NT2/D1 (cell line): ENCODE measurements at regions not wholly inside any gene's neighbourhood (a gene's known extent, or its start where the extent isn't known, plus 50 kb on each side); places are given as distances from the start of the nearest gene placed in this dataset.
"Not testable (repeated sequence)": the region's sequence is repeated elsewhere in the genome, so short reads cannot be mapped to it uniquely, and the experiment has no call there.

Source experiments
- DNase-seq: peaks from one replicate; pipeline ENCODE4 v3.0.0-alpha.2; 2011; ENCODE audit warnings: low read depth, low spot score
- H3K27me3 ChIP-seq: 2 replicates; pipeline ENCODE4 v1.6.0; 2011; ENCODE audit warnings: mild to moderate bottlenecking; ENCODE audit not compliant: insufficient read length, insufficient read depth
- H3K36me3 ChIP-seq: 2 replicates; pipeline ENCODE4 v1.6.1; 2011; ENCODE audit warnings: mild to moderate bottlenecking, low read length, mixed read lengths; ENCODE audit not compliant: insufficient read depth, insufficient read length
- H3K4me1 ChIP-seq: 2 replicates; pipeline ENCODE4 v1.5.1; 2011; ENCODE audit not compliant: insufficient read depth, insufficient read length
- H3K4me3 ChIP-seq: 2 replicates; pipeline ENCODE4 v1.5.1; 2011; ENCODE audit warnings: low read depth; ENCODE audit not compliant: insufficient read length
- H3K9ac ChIP-seq: 2 replicates; pipeline ENCODE4 v1.6.0; 2011; ENCODE audit warnings: low read depth; ENCODE audit not compliant: insufficient read length
- H3K9me3 ChIP-seq: 2 replicates; pipeline ENCODE4 v1.5.1; 2011; ENCODE audit warnings: mild to moderate bottlenecking, low read length; ENCODE audit not compliant: insufficient read depth
- SUZ12 ChIP-seq: IDR thresholded peaks from 2 replicates; pipeline ENCODE4 v1.6.1; 2011; ENCODE audit not compliant: insufficient read length, insufficient read depth; ENCODE audit errors: extremely low read depth
- YY1 ChIP-seq: IDR thresholded peaks from 2 replicates; pipeline ENCODE4 v1.6.1; 2011; ENCODE audit not compliant: insufficient read length, insufficient read depth
- ZNF274 ChIP-seq: IDR thresholded peaks from 2 replicates; pipeline ENCODE4 v1.6.1; 2011; ENCODE audit warnings: mild to moderate bottlenecking, low read depth, low read length

DNA sequence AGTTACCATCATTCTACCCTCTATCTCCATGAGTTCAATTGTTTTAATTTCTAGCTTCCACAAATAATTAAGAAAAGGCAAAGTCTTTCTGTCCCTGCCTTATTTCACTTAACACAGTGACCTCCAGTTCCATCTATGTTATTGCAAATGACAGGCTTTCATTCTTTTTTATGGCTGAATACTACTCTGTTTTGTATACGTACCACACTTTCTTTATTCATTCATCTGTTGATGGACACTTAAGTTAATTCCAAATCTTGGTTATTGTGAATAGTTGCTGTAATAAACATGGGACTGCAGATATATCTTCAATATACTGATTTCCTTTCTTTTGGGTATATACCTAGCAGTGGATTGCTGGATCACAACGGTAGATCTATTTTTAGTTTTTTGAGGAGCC is 314.1 kb downstream of the SV2B start:
- Histone ChIP-seq H3K4me3 (no peak overlapping the region), H3K4me1 (no peaks in the 10 kb centered on the region), H3K36me3 (no peaks in the 10 kb centered on the region), H3K9ac (no peak overlapping the region), H3K9me3 (no peaks in the 10 kb centered on the region), H3K27me3 (no peaks in the 10 kb centered on the region)
- TF ChIP-seq YY1 (no peak), SUZ12 (no peak), ZNF274 (no peak)
- no peak for DNase-seq

GRCh38 chr15:91415258-91415657 is 315.2 kb downstream of the SV2B start:
- DNase-seq, H3K4me1 ChIP-seq, H3K9me3 ChIP-seq, H3K9ac ChIP-seq, H3K36me3 ChIP-seq, H3K4me3 ChIP-seq, H3K27me3 ChIP-seq: not testable (repeated sequence)

GRCh38 chr15:91420689-91421088 is 320.6 kb downstream of the SV2B start:
- DNase-seq, result no peak
- Histone ChIP-seq H3K9me3 (no peaks in the 10 kb centered on the region), H3K36me3 (no peaks in the 10 kb centered on the region), H3K27me3 (no peaks in the 10 kb centered on the region), H3K9ac (no peak overlapping the region), H3K4me1 (peaks cover 3% of the 10 kb centered on the region), H3K4me3 (no peak overlapping the region)
- no peak for TF ChIP-seq YY1
- no peak for TF ChIP-seq ZNF274
- no peak for TF ChIP-seq SUZ12

DNA sequence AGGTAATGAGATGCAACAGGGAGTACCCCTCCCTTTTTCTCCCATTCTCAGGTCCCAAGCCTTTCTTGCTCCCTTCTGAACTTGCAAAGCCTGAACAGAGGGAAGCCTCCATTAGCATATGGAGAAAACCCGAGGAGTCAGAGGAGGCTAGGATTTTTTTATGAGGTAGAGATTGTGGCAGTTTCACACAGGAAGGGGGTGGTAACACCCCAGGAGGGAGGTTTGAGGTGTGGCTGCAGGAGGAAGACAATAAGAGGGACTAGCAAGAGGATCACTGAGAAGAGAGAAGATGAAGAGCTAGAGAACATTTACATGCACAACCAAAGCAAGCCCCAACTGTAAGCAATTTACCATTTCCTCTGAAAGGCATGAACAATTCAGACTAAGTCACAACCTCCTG is 322.7 kb downstream of the SV2B start:
- Histone ChIP-seq H3K9me3 (no peaks in the 10 kb centered on the region), H3K36me3 (no peaks in the 10 kb centered on the region), H3K27me3 (no peaks in the 10 kb centered on the region), H3K4me1 (peaks cover 3% of the 10 kb centered on the region), H3K9ac (no peak overlapping the region), H3K4me3 (no peak overlapping the region)
- TF ChIP-seq YY1, result no peak
- TF ChIP-seq SUZ12, result no peak
- TF ChIP-seq ZNF274, result no peak
- DNase-seq, result peak; percentile 66

- Histone ChIP-seq H3K4me1 (peaks cover 3% of the 10 kb centered on the region), H3K36me3 (no peaks in the 10 kb centered on the region), H3K9me3 (no peaks in the 10 kb centered on the region), H3K9ac (no peak overlapping the region), H3K4me3 (no peak overlapping the region), H3K27me3 (no peaks in the 10 kb centered on the region)
- no peak for TF ChIP-seq ZNF274
- no peak for TF ChIP-seq SUZ12
- TF ChIP-seq YY1, result no peak
- no peak for DNase-seq
These were observed 323.9 kb downstream of the SV2B start for GRCh38 chr15:91424001-91424400.

GRCh38 chr15:91426412-91426811 is 326.4 kb downstream of the SV2B start:
- Histone ChIP-seq H3K9ac (no peak overlapping the region), H3K9me3 (no peaks in the 10 kb centered on the region), H3K4me1 (no peaks in the 10 kb centered on the region), H3K4me3 (no peak overlapping the region), H3K36me3 (no peaks in the 10 kb centered on the region), H3K27me3 (no peaks in the 10 kb centered on the region)
- TF ChIP-seq SUZ12 (no peak), ZNF274 (no peak), YY1 (no peak)
- DNase-seq, result no peak

GRCh38 chr15:91429973-91430372 is 329.9 kb downstream of the SV2B start:
- Histone ChIP-seq H3K9me3 (peaks cover 5% of the 10 kb centered on the region; the same call in 1 of the 2 replicates), H3K9ac (no peak overlapping the region)
- TF ChIP-seq SUZ12 (no peak), YY1 (no peak), ZNF274 (no peak)

GRCh38 chr15:91431041-91431715 is 331.1 kb downstream of the SV2B start:
- peaks cover 5% of the 10 kb centered on the region; the same call in 1 of the 2 replicates for H3K9me3 ChIP-seq
- H3K27me3 ChIP-seq, result no peaks in the 10 kb centered on the region
- H3K9ac ChIP-seq, result no peak overlapping the region
- no peak overlapping the region for H3K4me3 ChIP-seq
- no peaks in the 10 kb centered on the region for H3K4me1 ChIP-seq
- no peaks in the 10 kb centered on the region for H3K36me3 ChIP-seq
- TF ChIP-seq ZNF274 (no peak), SUZ12 (no peak), YY1 (no peak)
- no peak for DNase-seq

More at GRCh38 chr15:91429973-91430372, 329.9 kb downstream of the SV2B start:
- Histone ChIP-seq H3K4me1 (no peaks in the 10 kb centered on the region), H3K27me3 (no peaks in the 10 kb centered on the region), H3K4me3 (no peak overlapping the region), H3K36me3 (no peaks in the 10 kb centered on the region)
- DNase-seq, result no peak
